GM18873 (cell line): ENCODE measurements at regions not wholly inside any gene's neighbourhood (a gene's known extent, or its start where the extent isn't known, plus 50 kb on each side); places are given as distances from the start of the nearest gene placed in this dataset.
"Not testable (repeated sequence)": the region's sequence is repeated elsewhere in the genome, so short reads cannot be mapped to it uniquely, and the experiment has no call there.

ENCODE experiments used
- ATAC-seq: cut with Tn5 transposase; IDR thresholded peaks from one replicate; pipeline ENCODE4 v1.9.1; 2021; ENCODE audit warnings: mild to moderate bottlenecking, moderate library complexity, moderate number of reproducible peaks; ENCODE audit not compliant: unreplicated experiment, low FRiP score

GRCh38 chr1:192904438-192904895 lies 95.6 kb downstream of the RGS2 start:
- no peak for ATAC-seq

DNA sequence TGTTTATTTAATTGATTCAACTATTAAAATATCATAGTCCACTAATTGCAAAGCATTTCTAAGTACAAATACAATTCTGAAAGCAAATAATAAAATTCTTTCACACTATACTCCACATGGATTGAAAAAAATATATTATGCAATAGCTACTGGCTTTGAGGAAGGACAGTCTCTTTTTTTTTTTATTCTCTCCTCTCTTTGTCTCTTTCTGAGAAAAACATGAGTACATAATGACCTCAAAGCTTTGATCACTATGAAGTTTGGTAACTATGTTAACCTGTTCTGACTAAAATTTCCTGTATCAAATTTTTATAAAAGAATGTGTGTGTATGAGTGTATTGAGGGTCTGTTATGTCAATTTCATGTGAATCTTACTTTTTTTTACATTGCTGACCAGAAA lies 96.2 kb downstream of the RGS2 start:
- no peak for ATAC-seq

DNA sequence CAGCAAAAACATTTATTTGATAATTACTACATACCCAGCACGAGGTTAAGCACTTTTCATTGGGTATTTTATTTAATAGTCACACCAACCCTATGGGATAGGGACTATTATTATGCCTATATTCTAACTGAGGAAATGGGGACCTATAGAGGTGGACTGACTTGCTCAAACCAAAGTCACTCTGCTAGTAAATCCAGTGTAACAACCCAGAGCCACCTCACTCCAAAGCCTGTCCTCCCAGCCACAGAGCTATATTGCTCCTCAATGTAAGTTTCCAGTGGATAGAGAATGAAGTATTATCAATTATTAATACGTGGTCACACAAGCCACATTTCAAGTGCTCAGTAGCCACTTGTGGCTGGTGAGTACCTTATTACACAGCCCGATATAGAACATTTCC lies 97.5 kb downstream of the RGS2 start:
- ATAC-seq: no peak

- ATAC-seq: no peak
Measured at GRCh38 chr1:192907545-192908243, 98.9 kb downstream of the RGS2 start.

- ATAC-seq: not testable (repeated sequence)
Measured at GRCh38 chr1:192911896-192912656, 103.2 kb downstream of the RGS2 start.

GRCh38 chr1:192913683-192914082 lies 104.8 kb downstream of the RGS2 start:
- no peak for ATAC-seq

DNA sequence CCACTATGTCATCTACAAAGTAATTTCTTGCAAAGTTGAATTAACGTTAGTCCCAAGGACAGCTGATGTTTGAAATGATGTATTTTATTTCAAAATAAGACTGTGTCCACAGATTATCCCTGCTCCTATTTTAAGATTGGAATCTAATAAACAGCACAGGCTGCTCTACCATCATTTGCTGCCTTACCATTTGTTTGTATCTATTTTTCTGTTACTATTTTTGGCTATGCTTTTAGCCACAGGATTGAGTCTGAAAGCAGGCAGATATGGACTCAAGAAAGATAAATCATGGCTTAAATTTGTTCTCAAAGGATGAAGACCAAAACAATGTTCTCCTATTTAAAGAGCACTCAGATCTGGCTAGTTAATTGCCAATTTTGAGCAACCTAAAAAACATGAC lies 105.3 kb downstream of the RGS2 start:
- ATAC-seq: no peak

GRCh38 chr1:192914696-192915095 lies 105.9 kb downstream of the RGS2 start:
- ATAC-seq: no peak

DNA sequence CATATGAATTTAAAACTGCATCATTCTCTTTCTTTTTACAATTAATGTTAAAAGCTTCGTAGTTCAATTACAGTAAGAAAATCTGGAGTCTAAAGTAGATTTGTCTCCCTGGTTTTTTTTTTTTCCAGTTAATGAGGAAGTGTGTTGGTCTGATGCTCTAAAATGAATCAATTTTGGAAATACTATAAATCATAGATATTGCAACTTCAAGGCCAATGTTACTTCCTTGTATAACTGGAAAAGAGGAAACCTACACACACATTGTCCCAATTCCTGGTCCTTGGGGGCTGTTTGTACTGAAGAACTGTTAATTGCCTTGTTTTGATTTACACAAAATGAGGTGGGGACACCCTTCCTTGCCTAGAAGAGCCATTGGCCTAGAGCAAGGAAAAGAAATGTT lies 107.2 kb downstream of the RGS2 start:
- no peak for ATAC-seq

GRCh38 chr1:192918259-192918658 lies 109.4 kb downstream of the RGS2 start:
- no peak for ATAC-seq

DNA sequence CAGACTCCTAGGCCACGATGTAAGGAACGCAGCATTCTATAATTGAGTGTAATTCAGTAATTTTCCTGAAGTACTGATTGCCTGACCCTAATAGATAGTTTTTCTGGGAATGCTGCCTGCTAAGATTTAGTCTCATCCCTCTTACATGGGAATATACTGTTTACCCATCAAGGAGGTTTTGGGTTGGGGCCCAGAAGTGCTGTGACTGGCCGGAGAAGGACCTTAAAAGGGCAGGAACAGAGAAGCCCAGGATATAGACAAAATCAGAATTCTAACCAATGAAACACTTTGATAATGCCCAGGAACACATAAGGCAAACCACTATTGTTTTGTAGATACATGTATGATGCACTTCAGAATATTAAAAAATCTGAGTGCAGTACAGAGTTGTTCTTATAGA lies 111.6 kb downstream of the RGS2 start:
- no peak for ATAC-seq

GRCh38 chr1:192925609-192926008 lies 116.8 kb downstream of the RGS2 start:
- no peak for ATAC-seq

DNA sequence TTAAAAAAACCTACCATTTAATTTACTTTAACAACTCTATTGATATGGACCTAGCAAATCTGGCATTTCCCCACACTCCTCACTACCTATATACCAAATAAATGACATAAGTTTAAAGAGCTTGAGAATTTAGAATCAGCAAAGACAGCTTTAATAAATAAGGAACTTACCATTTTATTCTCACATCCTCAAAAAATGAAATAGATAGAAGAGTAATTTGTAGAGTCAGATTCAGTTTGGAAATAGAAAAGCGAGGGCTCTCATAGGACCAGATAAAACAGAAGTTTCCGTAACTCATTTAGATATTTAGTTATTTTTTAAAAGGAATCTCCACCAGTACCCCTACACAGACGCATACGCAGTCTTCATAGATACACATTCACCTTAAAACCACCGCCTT lies 117.9 kb downstream of the RGS2 start:
- no peak for ATAC-seq

- ATAC-seq: no peak
Measured at GRCh38 chr1:192927496-192927895, 118.7 kb downstream of the RGS2 start.

- ATAC-seq: no peak
Measured at GRCh38 chr1:192929597-192929996, 120.8 kb downstream of the RGS2 start.

GRCh38 chr1:192933744-192934143 lies 124.9 kb downstream of the RGS2 start:
- no peak for ATAC-seq

DNA sequence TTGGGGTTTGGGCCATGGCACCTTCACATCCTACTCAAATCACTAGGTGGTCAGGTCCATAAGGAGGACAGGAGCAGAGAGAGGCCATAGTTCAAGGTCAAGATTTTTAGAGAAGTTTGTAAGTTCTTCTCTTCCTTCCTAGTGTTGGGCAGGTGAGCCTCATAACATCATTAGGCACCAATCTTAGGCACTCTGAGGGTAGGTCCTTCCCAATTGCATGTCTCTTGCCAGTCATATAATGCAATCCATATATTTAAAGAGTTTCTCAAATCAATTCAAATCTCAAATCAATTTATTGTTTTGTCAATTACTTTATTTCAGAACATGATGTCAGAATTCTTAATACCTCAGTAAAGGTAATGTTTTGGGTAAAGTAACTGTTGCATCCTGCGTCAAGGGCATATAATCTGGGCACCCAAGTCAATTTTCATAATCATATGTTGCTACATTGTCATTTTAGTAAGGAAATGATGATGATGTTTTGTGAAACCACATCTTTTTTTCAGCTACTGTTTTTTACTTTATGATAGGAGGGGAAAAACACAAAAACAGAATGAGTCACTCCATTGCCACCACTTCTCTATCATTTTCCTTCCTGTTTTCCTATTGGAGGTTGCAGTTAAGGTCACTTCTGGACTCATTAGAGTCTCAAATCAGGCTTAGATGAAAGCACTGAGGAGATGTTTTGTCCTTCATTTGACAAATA lies 122.7 kb downstream of the UCHL5 start:
- peak; percentile 40 for ATAC-seq

- ATAC-seq: no peak
Measured at GRCh38 chr1:192937128-192937527, 122.0 kb downstream of the UCHL5 start.

DNA sequence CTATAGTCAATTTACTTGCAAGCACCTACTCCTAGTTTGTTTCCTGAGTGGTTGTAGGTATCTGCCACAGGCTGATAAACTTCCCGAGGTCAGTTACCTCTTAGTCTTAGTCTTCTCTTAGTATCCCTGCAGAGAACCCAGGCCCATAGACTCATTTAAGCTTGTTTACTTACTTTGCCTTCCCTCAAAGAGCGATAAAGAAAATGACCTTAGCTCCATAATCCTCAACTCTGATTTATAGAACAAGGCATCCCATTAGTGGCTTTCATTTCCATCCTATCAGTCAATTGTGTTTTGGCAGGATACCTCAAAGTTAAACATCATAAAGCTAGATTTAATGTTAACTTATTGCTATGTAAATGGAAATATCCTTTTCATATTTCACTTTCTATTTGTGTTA lies 119.7 kb downstream of the UCHL5 start:
- ATAC-seq: no peak

- ATAC-seq: no peak
Measured at GRCh38 chr1:192940658-192941057, 118.5 kb downstream of the UCHL5 start.

DNA sequence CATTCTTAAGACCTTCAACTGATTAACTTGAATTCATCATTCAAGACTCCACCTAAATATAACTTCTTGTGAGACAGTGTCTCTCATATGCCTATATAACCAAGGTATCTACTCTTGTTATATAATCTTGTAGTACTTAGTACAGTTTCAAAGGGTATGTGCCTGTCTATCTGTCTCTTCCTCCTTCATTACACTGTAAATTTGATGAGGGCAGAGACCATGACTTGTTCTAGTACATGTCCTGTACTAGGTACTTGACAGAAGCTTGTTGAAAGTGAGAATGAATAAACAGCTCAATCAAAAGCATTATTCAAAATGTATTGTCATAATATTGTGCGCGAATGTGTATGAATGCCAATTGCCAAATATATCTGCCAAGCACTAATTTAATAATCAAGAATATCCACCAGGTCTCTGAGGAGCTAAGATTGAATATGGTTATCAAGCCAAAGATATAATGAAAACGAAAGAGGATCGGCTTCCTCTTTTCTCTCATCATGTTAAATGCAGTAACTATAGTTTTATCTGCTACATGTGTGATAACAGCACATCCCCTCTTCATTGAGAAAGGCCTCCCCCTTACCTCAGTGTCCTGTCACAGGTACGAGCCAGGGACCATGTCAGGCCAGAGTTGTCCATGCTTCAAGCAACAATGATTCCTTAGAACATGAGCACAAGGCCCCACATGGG lies 117.3 kb downstream of the UCHL5 start:
- ATAC-seq: no peak
